ENCODE measurements at regions not wholly inside any gene's neighbourhood (a gene's known extent, or its start where the extent isn't known, plus 50 kb on each side); places are given as distances from the start of the nearest gene placed in this dataset.

- TF ChIP-seq SIN3A (IDR thresholded peaks at IDR 0.05; ENCODE audit: borderline replicate concordance, insufficient read depth, low read length) (no peak), REST (IDR thresholded peaks at IDR 0.05; ENCODE audit: insufficient read depth in 1 of 2, low read depth in 2 of 2, low read length in 2 of 2) (no peak), POLR2AphosphoS5 (IDR thresholded peaks at IDR 0.05; ENCODE audit: low read depth, low read length) (no peak), TAF1 (IDR thresholded peaks at IDR 0.05; ENCODE audit: borderline replicate concordance, insufficient read depth, low read length) (no peak), FOXP2 (optimal IDR thresholded peaks at IDR 0.05; ENCODE audit: borderline replicate concordance, extremely low read depth, extremely low read length, insufficient read depth) (no peak)
Measured at GRCh38 chr7:46696741-46697140, 775.7 kb upstream of the IGFBP3 start.
